ENCODE measurements at regions not wholly inside any gene's neighbourhood (a gene's known extent, or its start where the extent isn't known, plus 50 kb on each side); places are given as distances from the start of the nearest gene placed in this dataset.

GRCh38 chr11:103842795-103843194, 193.6 kb upstream of the DDI1 start:
- no peak for TF ChIP-seq CTCF (IDR thresholded peaks at IDR 0.05)
- no peak for TF ChIP-seq POLR2A (IDR thresholded peaks at IDR 0.05)
